ENCODE measurements at regions not wholly inside any gene's neighbourhood (a gene's known extent, or its start where the extent isn't known, plus 50 kb on each side); places are given as distances from the start of the nearest gene placed in this dataset.

- TF ChIP-seq EP300 (IDR thresholded peaks at IDR 0.05), result no peak
- TF ChIP-seq CTCF (IDR thresholded peaks at IDR 0.05), result no peak
- TF ChIP-seq POLR2AphosphoS5 (IDR thresholded peaks at IDR 0.05), result no peak
- TF ChIP-seq POLR2A (IDR thresholded peaks at IDR 0.05; ENCODE audit: low read depth), result no peak
Observed at GRCh38 chr3:104677932-104678331, 688.8 kb upstream of the ALCAM start.
